C4-2B (cell line): ENCODE measurements at regions not wholly inside any gene's neighbourhood (a gene's known extent, or its start where the extent isn't known, plus 50 kb on each side); places are given as distances from the start of the nearest gene placed in this dataset.

ENCODE experiments used
- H3K27ac ChIP-seq: fragments of 450-650 bp; 2 replicates; pipeline ENCODE4 v1.5.1; 2017
- CTCF ChIP-seq: fragments of 450-650 bp; conservative IDR thresholded peaks from 2 replicates; pipeline ENCODE4 v1.5.1; 2017; ENCODE audit warnings: mild to moderate bottlenecking
- ZFX ChIP-seq: fragments of 450-650 bp; IDR thresholded peaks from 2 replicates; pipeline ENCODE4 v1.6.1; 2017

- TF ChIP-seq CTCF: no peak
- no peak overlapping the region for H3K27ac ChIP-seq
These were observed 214.1 kb upstream of the ADCY2 start for GRCh38 chr5:7181841-7182240.

GRCh38 chr5:7185742-7186141 lies 210.2 kb upstream of the ADCY2 start:
- TF ChIP-seq ZFX (no peak), CTCF (no peak)

GRCh38 chr5:7186818-7187217 lies 209.1 kb upstream of the ADCY2 start:
- no peak overlapping the region for H3K27ac ChIP-seq
- TF ChIP-seq ZFX (no peak), CTCF (no peak)

More at GRCh38 chr5:7185742-7186141, 210.2 kb upstream of the ADCY2 start:
- H3K27ac ChIP-seq: no peak overlapping the region

GRCh38 chr5:7190712-7191250 lies 205.2 kb upstream of the ADCY2 start:
- H3K27ac ChIP-seq: no peak overlapping the region
- TF ChIP-seq ZFX (no peak), CTCF (no peak)

GRCh38 chr5:7192016-7192415 lies 203.9 kb upstream of the ADCY2 start:
- TF ChIP-seq ZFX (no peak), CTCF (no peak)
- no peak overlapping the region for H3K27ac ChIP-seq

GRCh38 chr5:7202846-7203245 lies 193.1 kb upstream of the ADCY2 start:
- TF ChIP-seq ZFX (no peak), CTCF (no peak)
- H3K27ac ChIP-seq: no peak overlapping the region

GRCh38 chr5:7207979-7208378 lies 188.0 kb upstream of the ADCY2 start:
- no peak for TF ChIP-seq CTCF
- TF ChIP-seq ZFX: no peak

More at GRCh38 chr5:7207979-7208378, 188.0 kb upstream of the ADCY2 start:
- no peak overlapping the region for H3K27ac ChIP-seq
